ENCODE measurements at regions not wholly inside any gene's neighbourhood (a gene's known extent, or its start where the extent isn't known, plus 50 kb on each side); places are given as distances from the start of the nearest gene placed in this dataset.

- TF ChIP-seq NRF1 (IDR thresholded peaks at IDR 0.05; ENCODE audit: low read depth, low read length) (no peak), GTF2F1 (IDR thresholded peaks at IDR 0.05; ENCODE audit: borderline replicate concordance, low read depth, low read length) (no peak), TBP (IDR thresholded peaks at IDR 0.05; ENCODE audit: low read depth, low read length) (no peak), SP1 (IDR thresholded peaks at IDR 0.05; ENCODE audit: low read depth, low read length) (no peak)
Measured at GRCh38 chr2:16208921-16209320, 268.6 kb downstream of the MYCN start (continued).

All from H1 (cell line).